ENCODE measurements at regions not wholly inside any gene's neighbourhood (a gene's known extent, or its start where the extent isn't known, plus 50 kb on each side); places are given as distances from the start of the nearest gene placed in this dataset.
A peak's percentile ranks its signal among the peaks of the same experiment; 100 is the strongest.
"Not testable (repeated sequence)": the region's sequence is repeated elsewhere in the genome, so short reads cannot be mapped to it uniquely, and the experiment has no call there.

GRCh38 chr20:52004715-52005114 is 186.9 kb downstream of the ZFP64 start:
- peak; percentile 14 to 57 (median 30) for DNase-seq

DNA sequence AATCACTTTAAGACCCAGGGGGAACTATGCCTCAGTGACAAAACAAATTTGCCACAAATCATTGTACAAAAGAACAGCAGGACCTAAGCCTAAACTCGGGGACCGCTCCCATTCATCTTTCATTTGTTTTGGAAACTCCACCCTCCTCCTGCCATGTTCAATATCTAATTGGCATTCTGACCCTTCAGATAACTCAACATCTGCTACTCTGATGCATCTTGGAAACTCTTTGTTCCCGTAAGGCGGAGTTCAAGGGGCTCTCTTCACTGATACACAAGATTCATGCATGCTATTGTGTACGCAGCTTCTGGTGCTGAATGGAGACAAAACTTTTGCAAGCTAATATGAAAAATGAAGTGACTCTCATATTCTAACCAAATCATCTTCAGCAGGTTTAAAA is 187.6 kb downstream of the ZFP64 start:
- DNase-seq: no peak

- DNase-seq: no peak
Measured at GRCh38 chr20:52003415-52003814, 188.2 kb downstream of the ZFP64 start.

DNA sequence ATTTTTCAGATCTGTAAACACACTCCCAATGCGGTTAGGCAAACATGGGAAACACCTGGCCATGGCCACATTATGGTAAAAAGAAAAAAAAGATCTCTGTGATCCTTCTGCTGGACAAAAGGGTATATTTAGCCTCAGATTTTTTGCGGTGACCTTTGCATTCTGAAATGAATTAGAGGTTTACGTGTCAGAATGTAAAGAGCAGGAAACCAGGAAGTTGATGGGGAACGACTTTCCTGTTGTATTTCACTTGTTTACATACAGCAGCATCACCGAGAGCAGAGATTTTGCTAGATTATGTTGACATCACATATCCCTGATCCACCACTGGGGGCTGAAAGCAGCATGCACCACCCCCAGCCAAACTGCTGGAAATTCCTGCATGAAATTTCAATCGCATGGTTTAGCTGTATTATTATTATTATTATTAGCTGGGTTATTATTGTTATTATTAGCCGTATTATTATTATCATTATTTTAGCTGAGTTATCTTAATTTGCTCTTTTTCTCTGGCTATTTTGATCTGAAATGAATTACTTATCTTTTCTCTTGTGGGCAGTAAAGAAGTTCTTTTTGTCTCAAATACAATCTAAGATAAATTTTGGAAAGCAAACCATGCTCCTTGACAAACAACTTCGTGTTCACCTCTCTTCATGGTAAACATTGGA is 189.4 kb downstream of the ZFP64 start:
- DNase-seq: peak in 1 of 4 experiments; percentile 8

DNA sequence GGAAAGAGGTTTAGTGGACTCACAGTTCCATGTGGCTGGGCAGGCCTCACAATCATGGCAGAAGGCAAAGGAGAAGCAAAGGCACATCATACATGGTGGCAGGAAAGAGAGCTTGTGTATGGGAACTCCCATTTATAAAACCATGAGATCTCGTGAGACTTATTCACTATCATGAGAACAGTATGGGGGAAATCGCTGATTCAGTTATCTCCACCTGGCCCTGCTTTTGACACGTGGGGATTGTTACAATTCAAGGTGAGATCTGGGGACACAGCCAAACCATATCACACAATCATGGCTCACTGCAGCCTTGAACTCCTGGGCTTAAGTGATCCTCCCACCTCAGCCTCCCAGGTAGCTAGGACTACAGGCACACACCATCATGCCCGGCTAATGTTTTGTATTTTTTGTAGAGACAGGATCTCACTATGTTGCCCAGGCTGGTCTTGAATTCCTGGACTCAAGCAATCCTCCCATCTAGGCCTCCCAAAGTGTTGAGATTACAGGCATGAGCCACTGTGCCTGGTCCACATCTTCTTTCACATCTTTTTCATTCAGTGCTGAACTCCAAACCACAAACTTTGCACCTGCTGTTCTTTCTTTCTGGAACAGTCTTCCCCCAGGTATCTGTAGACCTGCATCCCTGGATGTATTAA is 194.2 kb downstream of the ZFP64 start:
- DNase-seq: not testable (repeated sequence)

DNA sequence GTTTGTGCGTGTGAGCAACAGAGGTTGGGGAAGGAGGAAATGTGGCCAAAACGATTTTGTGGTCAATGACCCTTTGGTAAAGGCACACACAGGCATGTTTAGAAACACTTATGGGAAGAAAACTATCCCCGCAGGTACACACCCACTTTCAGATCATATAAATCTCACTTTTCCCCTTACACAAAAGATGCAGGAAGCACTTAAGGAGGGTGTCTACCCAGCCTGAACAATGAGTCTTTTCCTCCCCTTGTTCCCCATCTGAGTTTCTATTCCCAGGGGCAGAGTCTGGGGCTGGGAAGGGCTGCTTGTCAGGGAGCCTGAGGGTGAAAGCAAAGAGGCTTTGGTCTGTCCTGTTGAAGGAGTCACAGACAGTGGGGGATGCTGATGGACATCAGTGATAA is 193.2 kb upstream of the SALL4 start:
- no peak for DNase-seq

DNA sequence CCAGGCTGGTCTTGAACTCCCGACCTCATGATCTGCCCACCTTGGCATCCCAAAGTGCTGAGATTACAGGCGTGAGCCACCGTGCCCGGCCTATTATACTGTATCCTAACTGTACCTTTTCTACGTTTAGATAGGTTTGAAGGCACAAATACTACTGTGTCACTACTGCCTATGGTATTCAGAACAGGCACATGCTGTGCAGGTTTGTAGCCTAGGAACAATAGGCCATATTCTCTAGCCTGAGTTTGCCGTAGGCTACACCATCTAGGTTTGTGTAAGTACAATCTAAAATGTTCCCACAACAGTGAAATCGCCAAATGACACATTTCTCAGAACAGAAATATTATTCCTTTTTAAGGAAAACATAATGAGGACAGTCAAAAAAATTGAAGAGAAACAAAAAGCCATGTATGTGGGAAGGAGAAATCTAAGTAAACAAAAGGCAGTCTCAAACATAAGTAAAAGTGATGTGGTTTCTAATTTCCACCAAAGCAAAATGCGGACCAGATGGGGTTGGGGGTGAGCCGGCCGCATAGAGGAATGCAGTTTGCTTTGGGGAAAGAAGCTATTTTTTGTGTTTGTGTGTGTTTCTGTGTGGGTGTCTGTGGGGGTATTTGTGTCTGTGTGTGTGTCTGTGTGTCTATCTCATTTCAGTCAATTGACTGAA is 192.6 kb upstream of the SALL4 start:
- no peak for DNase-seq

- DNase-seq: no peak
Measured at GRCh38 chr20:51987812-51988211, 185.5 kb upstream of the SALL4 start.

DNA sequence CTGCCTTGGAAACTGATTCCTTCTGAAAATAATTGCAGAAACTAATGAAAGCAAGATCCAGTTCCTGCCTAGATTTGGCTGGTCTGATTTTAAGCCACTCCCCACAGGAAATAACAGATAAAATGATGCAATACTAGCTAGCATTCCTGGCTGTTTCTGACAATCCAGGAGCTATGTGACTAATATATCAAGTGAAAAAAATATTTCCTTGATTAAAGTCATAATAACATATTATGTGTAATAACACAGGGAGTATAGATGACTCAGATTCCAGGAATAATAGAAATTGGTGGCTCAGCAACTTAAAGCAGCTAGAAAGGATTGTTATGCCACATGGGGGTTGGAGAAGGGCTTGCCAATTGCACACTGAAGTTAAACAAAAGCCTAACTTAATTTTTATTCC is 182.7 kb upstream of the SALL4 start:
- DNase-seq: peak; percentile 10 to 48 (median 29)

DNA sequence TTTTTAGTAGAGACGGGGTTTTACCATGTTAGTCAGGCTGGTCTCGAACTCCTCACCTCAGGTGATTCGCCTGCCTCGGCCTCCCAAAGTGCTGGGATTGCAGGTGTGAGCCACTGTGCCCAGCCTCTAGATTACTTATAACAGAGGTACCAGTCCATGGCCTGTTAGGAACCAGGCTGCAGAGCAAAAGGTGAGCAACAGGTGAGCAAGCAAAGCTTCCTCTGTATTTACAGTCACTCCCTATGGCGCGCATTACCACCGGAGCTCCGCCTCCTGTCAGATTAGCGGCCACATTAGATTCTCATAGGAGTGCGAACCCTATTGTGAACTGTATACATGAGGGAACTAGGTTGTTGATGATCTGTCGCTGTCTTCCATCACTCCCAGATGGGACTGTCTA is 178.0 kb upstream of the SALL4 start:
- DNase-seq: no peak

- no peak for DNase-seq
Measured at GRCh38 chr20:51979226-51979625, 176.9 kb upstream of the SALL4 start.

DNA sequence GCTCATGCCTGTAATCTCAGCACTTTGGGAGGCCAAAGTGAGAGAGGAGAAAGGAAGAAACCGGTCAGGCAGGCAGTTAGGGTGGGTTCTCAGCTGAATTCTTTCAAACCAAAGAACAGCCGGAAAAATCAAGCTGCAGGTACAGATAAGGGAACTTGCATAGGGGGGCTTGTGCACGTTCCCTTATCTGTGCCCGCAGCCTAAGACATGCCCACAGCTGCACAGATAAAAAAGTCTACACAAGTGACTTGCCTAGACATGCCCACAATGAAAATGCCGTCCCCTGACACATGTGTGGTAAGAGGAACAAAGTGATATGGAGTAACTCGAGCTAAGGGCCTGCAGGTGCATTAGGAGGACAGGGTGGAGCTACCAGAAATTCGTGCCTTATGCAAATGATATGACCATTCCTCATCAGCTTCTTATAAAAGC is 175.8 kb upstream of the SALL4 start:
- DNase-seq: no peak

GRCh38 chr20:51972056-51972455 is 169.7 kb upstream of the SALL4 start:
- DNase-seq: no peak

DNA sequence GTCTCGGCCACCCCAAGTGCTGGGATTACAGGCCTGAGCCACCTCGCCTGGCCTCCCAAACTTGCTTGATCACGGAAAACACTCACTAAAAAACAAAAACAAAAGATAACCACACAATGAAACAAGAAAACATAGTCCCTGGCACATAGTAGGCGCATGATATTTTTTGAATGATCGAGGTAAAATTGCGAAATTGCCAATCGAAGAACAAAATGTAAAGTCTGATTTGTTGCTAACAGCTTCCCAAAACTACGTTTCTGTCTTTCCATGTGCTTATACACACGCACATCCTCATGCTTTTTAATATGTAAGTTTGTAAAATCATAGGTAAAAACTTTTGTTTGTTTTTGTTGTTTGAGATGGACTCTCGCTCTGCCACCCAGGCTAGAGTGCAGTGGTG is 168.5 kb upstream of the SALL4 start:
- DNase-seq: no peak

GRCh38 chr20:51969191-51969590 is 166.9 kb upstream of the SALL4 start:
- no peak for DNase-seq

- DNase-seq: no peak
Measured at GRCh38 chr20:51968151-51968550, 165.8 kb upstream of the SALL4 start.

- DNase-seq: peak; percentile 69 to 76 (median 72)
Measured at GRCh38 chr20:51966296-51966971, 164.1 kb upstream of the SALL4 start.

DNA sequence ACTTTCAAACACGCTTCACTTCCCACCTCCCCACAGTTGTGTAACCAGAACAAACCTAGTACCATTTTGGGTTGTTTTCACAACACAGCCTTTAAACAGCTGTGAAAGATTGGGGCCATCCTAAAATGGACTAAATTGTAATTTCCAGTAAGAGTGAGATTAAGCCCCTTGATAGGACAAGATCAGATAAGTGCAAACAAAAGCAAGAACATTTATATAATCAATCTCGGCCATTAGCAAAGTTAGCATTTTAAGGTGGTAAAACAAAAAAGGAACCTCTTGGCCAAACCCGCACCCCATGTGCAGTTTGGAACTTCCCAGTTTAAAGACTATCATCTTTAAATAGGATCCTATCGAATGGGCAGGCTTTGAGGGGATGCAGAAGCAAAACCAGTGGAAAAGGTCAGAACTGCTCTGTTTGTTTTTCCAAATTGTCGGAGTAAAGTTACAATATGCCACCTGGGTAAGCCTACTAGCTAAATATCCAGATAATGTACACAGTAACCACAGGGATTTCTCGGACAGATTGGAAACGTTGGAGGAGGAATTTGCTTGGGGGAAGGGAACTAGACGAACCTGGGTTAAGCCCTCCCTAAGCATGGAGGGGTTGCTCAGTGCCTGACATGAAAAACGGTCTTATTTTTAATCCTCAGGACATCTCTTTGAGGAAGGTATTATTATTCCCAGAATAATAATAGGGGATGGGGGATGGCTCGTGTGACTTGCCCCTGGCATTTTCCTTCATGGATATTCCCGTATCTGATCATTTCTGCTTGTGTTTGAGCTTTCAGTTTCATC is 159.8 kb upstream of the SALL4 start:
- no peak for DNase-seq

- DNase-seq: no peak
Measured at GRCh38 chr20:51960047-51960675, 157.8 kb upstream of the SALL4 start.

- no peak for DNase-seq
Measured at GRCh38 chr20:51959066-51959542, 156.8 kb upstream of the SALL4 start.

- no peak for DNase-seq
Measured at GRCh38 chr20:51958099-51959065, 156.1 kb upstream of the SALL4 start.
